ENCODE measurements at regions not wholly inside any gene's neighbourhood (a gene's known extent, or its start where the extent isn't known, plus 50 kb on each side); places are given as distances from the start of the nearest gene placed in this dataset.
A peak's percentile ranks its signal among the peaks of the same experiment; 100 is the strongest.

- TF ChIP-seq CTCF (conservative IDR thresholded peaks at IDR 0.05; ENCODE audit: low read depth, low read length), result no peak
- no peak overlapping the region for H3K4me3 ChIP-seq (ENCODE audit: low read length)
- no peak for DNase-seq (ENCODE audit: low read depth)
Observed at GRCh38 chr11:135033540-135033939, 621.5 kb upstream of the B3GAT1 start.

- DNase-seq (ENCODE audit: low read depth), result no peak
- TF ChIP-seq CTCF (conservative IDR thresholded peaks at IDR 0.05; ENCODE audit: low read depth, low read length), result no peak
- H3K4me3 ChIP-seq (ENCODE audit: low read length), result no peak overlapping the region
Observed at GRCh38 chr11:135031205-135031989, 619.4 kb upstream of the B3GAT1 start.

GRCh38 chr11:135027461-135027860, 615.4 kb upstream of the B3GAT1 start:
- H3K4me3 ChIP-seq (ENCODE audit: low read length), result no peak overlapping the region
- TF ChIP-seq CTCF (conservative IDR thresholded peaks at IDR 0.05; ENCODE audit: low read depth, low read length), result no peak
- DNase-seq (ENCODE audit: low read depth), result peak; percentile 1

GRCh38 chr11:135023499-135023898, 611.5 kb upstream of the B3GAT1 start:
- no peak for DNase-seq (ENCODE audit: low read depth)
- no peak overlapping the region for H3K4me3 ChIP-seq (ENCODE audit: low read length)
- TF ChIP-seq CTCF (conservative IDR thresholded peaks at IDR 0.05; ENCODE audit: low read depth, low read length), result no peak

- H3K4me3 ChIP-seq (ENCODE audit: low read length), result no peak overlapping the region
- no peak for TF ChIP-seq CTCF (conservative IDR thresholded peaks at IDR 0.05; ENCODE audit: low read depth, low read length)
- no peak for DNase-seq (ENCODE audit: low read depth)
Observed at GRCh38 chr11:135022454-135022853, 610.4 kb upstream of the B3GAT1 start.

GRCh38 chr11:135019899-135020298, 607.9 kb upstream of the B3GAT1 start:
- H3K4me3 ChIP-seq (ENCODE audit: low read length), result no peak overlapping the region
- no peak for DNase-seq (ENCODE audit: low read depth)
- no peak for TF ChIP-seq CTCF (conservative IDR thresholded peaks at IDR 0.05; ENCODE audit: low read depth, low read length)

- DNase-seq (ENCODE audit: low read depth), result no peak
- H3K4me3 ChIP-seq (ENCODE audit: low read length), result no peak overlapping the region
- no peak for TF ChIP-seq CTCF (conservative IDR thresholded peaks at IDR 0.05; ENCODE audit: low read depth, low read length)
Observed at GRCh38 chr11:135019343-135019871, 607.4 kb upstream of the B3GAT1 start.
